ENCODE measurements at regions not wholly inside any gene's neighbourhood (a gene's known extent, or its start where the extent isn't known, plus 50 kb on each side); places are given as distances from the start of the nearest gene placed in this dataset.

DNA sequence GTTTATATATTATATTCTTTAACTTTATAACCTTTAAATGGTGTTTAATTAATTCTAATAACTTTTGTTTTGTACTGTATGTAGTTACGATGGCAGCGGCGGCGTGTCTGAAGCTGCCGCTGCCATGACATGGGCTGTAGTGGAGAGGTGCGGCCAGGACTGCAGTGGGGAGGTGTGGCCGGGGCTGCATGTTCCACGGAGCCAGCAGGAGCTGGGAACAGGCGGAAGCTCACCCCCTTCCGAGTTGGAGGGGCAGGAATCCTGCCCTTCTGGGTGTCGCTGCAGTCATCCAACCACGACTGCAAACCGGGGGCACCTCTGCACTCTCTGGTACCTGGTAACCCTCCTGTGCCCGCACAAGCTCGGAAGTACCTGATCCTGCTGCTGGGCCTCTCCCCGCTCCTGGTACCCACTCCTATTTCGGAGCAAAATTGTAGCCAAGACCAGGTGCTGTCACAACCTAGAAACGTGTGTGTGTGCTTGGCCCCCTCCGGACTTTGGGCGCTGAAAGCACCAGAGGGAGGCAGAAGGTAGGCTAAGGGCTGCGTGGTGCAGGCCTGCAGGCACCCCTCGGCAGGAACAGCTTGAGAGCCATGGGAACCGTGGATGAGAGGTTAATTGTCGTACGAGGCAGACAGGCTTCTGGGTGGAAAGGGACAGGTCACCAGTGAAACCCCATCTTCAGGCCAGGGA lies 1329.7 kb upstream of the SLC39A10 start:
- TF ChIP-seq EZH2phosphoT487 (IDR thresholded peaks at IDR 0.05; ENCODE audit: low read depth, severe bottlenecking, unreplicated experiment), result no peak
- TF ChIP-seq EZH2 (IDR thresholded peaks at IDR 0.05; ENCODE audit: borderline replicate concordance), result no peak
- TF ChIP-seq, protein P1, sequence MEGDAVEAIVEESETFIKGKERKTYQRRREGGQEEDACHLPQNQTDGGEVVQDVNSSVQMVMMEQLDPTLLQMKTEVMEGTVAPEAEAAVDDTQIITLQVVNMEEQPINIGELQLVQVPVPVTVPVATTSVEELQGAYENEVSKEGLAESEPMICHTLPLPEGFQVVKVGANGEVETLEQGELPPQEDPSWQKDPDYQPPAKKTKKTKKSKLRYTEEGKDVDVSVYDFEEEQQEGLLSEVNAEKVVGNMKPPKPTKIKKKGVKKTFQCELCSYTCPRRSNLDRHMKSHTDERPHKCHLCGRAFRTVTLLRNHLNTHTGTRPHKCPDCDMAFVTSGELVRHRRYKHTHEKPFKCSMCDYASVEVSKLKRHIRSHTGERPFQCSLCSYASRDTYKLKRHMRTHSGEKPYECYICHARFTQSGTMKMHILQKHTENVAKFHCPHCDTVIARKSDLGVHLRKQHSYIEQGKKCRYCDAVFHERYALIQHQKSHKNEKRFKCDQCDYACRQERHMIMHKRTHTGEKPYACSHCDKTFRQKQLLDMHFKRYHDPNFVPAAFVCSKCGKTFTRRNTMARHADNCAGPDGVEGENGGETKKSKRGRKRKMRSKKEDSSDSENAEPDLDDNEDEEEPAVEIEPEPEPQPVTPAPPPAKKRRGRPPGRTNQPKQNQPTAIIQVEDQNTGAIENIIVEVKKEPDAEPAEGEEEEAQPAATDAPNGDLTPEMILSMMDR (IDR thresholded peaks at IDR 0.05; ENCODE audit: poor library complexity), result no peak
- no peaks in the 10 kb centered on the region for H3K79me2 ChIP-seq
- whole genome bisulfite sequencing (ENCODE audit: low lambda C conversion rate, missing lambda C conversion rate), result 89% methylated on average over 25 of the region's 25 CpGs

GRCh38 chr2:194323740-194324139 lies 1333.3 kb upstream of the SLC39A10 start:
- Histone ChIP-seq H3K27me3 (no peaks in the 10 kb centered on the region), H3K4me3 (no peak overlapping the region), H2AFZ (no peak overlapping the region), H3K27ac (no peak overlapping the region), H3K9me3 (ENCODE audit: low read depth) (no peaks in the 10 kb centered on the region), H3K4me1 (ENCODE audit: insufficient read depth) (no peaks in the 10 kb centered on the region), H3K79me2 (no peaks in the 10 kb centered on the region), H3K36me3 (replicated peaks; ENCODE audit: insufficient read depth, low read depth) (no peaks in the 10 kb centered on the region), H3K4me2 (no peak overlapping the region), H3K9me2 (replicated peaks; ENCODE audit: insufficient read depth) (no peaks in the 10 kb centered on the region), H4K20me1 (ENCODE audit: insufficient read depth, poor library complexity, severe bottlenecking) (no peaks in the 10 kb centered on the region)
- TF ChIP-seq, protein P1 (IDR thresholded peaks at IDR 0.05; ENCODE audit: poor library complexity), result no peak
- TF ChIP-seq EZH2 (IDR thresholded peaks at IDR 0.05; ENCODE audit: borderline replicate concordance) (no peak), EZH2phosphoT487 (IDR thresholded peaks at IDR 0.05; ENCODE audit: low read depth, severe bottlenecking, unreplicated experiment) (no peak)
- WGBS (ENCODE audit: low lambda C conversion rate, missing lambda C conversion rate), result 89% methylated on average over 1 of the region's 1 CpG
- DNase-seq (ENCODE audit: low spot score), result no peak

More for the DNA sequence above, 1329.7 kb upstream of the SLC39A10 start:
- Histone ChIP-seq H3K4me1 (ENCODE audit: insufficient read depth) (no peaks in the 10 kb centered on the region), H3K4me2 (no peak overlapping the region), H2AFZ (no peak overlapping the region), H3K36me3 (replicated peaks; ENCODE audit: insufficient read depth, low read depth) (no peaks in the 10 kb centered on the region), H3K9me3 (ENCODE audit: low read depth) (no peaks in the 10 kb centered on the region), H4K20me1 (ENCODE audit: insufficient read depth, poor library complexity, severe bottlenecking) (no peaks in the 10 kb centered on the region), H3K27me3 (no peaks in the 10 kb centered on the region), H3K27ac (no peak overlapping the region), H3K9me2 (replicated peaks; ENCODE audit: insufficient read depth) (no peaks in the 10 kb centered on the region), H3K4me3 (no peak overlapping the region)
- no peak for DNase-seq (ENCODE audit: low spot score)

DNA sequence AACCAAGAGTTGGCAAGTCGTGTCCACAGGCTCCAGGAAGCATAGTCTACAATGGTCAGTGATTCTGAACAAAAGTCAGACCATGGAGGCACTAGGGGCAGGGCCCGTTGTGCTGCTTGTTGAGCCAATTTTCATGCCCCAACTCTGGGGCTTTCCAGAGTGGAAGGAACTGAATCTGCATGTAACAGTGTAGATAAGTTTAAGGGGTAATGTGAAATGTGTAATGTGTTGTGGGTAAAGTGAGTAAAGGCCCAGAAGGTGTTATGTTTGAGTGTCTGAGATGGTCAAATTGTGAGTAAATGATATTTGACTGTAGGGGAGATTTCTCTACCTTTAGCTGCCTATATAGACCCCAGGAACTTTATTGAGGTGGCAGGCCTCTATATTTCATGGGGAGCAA lies 1336.5 kb upstream of the SLC39A10 start:
- no peak overlapping the region for H3K4me3 ChIP-seq
- DNase-seq (ENCODE audit: low spot score), result no peak
- H3K36me3 ChIP-seq (replicated peaks; ENCODE audit: insufficient read depth, low read depth), result no peaks in the 10 kb centered on the region
- no peak for TF ChIP-seq EZH2 (IDR thresholded peaks at IDR 0.05; ENCODE audit: borderline replicate concordance)
- TF ChIP-seq EZH2phosphoT487 (IDR thresholded peaks at IDR 0.05; ENCODE audit: low read depth, severe bottlenecking, unreplicated experiment), result no peak
- TF ChIP-seq, protein P1 (IDR thresholded peaks at IDR 0.05; ENCODE audit: poor library complexity), result no peak
- H2AFZ ChIP-seq, result no peak overlapping the region
- H3K4me2 ChIP-seq, result no peak overlapping the region
- H4K20me1 ChIP-seq (ENCODE audit: insufficient read depth, poor library complexity, severe bottlenecking), result no peaks in the 10 kb centered on the region
- no peaks in the 10 kb centered on the region for H3K79me2 ChIP-seq
- H3K9me2 ChIP-seq (replicated peaks; ENCODE audit: insufficient read depth), result no peaks in the 10 kb centered on the region
- H3K4me1 ChIP-seq (ENCODE audit: insufficient read depth), result no peaks in the 10 kb centered on the region
- H3K27me3 ChIP-seq, result no peaks in the 10 kb centered on the region
- WGBS (ENCODE audit: low lambda C conversion rate, missing lambda C conversion rate), result 71% methylated on average over 2 of the region's 2 CpGs
- H3K27ac ChIP-seq, result no peak overlapping the region
- H3K9me3 ChIP-seq (ENCODE audit: low read depth), result no peaks in the 10 kb centered on the region

Measured in hepatocyte (in vitro differentiated cells).